ENCODE measurements at regions not wholly inside any gene's neighbourhood (a gene's known extent, or its start where the extent isn't known, plus 50 kb on each side); places are given as distances from the start of the nearest gene placed in this dataset.

DNA sequence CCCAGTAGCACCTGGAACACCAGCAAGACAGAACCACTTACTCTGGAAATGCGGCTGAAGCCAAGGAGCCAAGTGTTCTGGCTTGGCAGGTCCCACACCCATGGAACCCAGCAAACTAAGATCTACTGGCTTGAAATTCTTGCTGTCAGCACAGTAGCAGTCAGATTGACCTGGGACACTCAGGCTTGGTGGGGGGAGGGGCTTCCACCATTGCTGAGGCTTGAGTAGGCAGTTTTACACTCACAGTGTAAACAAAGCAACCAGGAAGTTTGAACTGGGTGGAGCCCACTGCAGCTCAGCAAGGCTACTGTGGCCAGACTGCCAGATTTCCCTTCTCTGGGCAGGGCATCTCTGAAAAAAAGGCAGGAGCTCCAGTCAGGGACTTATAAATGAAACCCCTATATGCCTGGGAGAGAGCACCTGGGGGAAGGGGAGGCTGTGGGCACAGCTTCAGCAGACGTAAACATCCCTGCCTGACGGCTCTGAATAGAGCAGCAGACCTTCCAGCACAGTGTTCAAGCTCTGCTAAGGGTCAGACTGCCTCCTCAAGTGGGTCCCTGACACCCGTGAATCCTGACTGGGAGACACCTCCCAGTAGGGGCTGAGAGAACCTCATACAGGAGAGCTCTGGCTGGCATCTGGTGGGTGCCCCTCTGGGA lies 121.2 kb downstream of the MTERF1 start:
- Mint-ChIP-seq H3K4me3 (no peak overlapping the region), H3K36me3 (ENCODE audit: low read depth) (no peaks in the 10 kb centered on the region), H3K27ac (no peak overlapping the region), H3K4me1 (no peaks in the 10 kb centered on the region), H3K9me3 (peaks cover 35% of the 10 kb centered on the region), H3K27me3 (peaks cover 2% of the 10 kb centered on the region)
- intact Hi-C loops (cut with micrococcal nuclease), result no loop called here
- TF ChIP-seq CTCF (IDR thresholded peaks at IDR 0.05), result no peak
- ATAC-seq (ENCODE audit: low read depth) (no peak), DNase-seq (no peak)
- CTCF ChIA-PET, result no interaction called here
- POLR2A ChIA-PET, result no interaction called here

DNA sequence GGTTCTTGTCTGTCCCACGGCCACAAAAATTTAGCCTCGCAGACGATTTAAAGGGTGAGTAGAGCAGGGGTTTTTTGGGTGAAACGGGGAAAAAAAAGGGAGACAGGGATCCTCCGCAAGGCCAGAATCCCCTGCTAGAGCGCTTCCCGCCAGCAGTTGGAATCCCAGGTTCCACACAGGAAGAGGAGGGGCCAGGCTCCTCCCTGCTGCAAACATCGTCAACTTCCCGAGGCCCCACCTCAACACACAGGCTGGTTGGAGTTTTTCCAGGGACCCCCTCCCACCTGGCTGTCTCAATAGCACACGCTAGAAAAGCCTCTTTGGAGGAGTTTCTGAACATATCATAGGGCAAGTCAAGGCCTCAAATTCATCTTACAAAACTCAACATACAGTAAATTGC lies 112.7 kb downstream of the MTERF1 start:
- no peak overlapping the region for H3K27ac Mint-ChIP-seq
- no peaks in the 10 kb centered on the region for H3K36me3 Mint-ChIP-seq (ENCODE audit: low read depth)
- H3K9me3 Mint-ChIP-seq, result peaks cover 12% of the 10 kb centered on the region
- no peak overlapping the region for H3K4me3 Mint-ChIP-seq
- no peak for TF ChIP-seq CTCF (IDR thresholded peaks at IDR 0.05)
- H3K27me3 Mint-ChIP-seq, result no peaks in the 10 kb centered on the region
- no peak for DNase-seq
- ATAC-seq (ENCODE audit: low read depth), result no peak
- intact Hi-C loops (cut with micrococcal nuclease), result no loop called here
- H3K4me1 Mint-ChIP-seq, result no peaks in the 10 kb centered on the region
- CTCF ChIA-PET, result no interaction called here
- POLR2A ChIA-PET, result no interaction called here

DNA sequence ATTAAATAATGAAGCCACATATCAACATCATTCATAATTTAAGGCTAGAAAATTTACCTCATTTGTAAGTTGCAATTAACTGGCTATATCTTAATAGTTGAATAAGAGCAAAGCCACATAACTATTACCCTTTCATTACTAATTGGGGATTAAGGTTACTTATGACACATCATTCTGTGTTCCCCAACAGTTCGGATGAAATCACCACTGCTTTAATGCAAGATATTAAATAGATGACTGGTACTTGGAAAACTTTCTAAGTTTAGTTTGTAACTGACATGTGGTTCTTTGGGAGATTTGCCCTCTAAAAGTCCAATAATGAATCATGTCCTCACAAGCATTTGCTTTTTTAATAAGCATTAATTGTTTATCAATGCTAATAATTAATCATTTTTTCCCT lies 109.1 kb downstream of the MTERF1 start:
- H3K9me3 Mint-ChIP-seq, result no peaks in the 10 kb centered on the region
- no peak overlapping the region for H3K4me3 Mint-ChIP-seq
- H3K36me3 Mint-ChIP-seq (ENCODE audit: low read depth), result no peaks in the 10 kb centered on the region

DNA sequence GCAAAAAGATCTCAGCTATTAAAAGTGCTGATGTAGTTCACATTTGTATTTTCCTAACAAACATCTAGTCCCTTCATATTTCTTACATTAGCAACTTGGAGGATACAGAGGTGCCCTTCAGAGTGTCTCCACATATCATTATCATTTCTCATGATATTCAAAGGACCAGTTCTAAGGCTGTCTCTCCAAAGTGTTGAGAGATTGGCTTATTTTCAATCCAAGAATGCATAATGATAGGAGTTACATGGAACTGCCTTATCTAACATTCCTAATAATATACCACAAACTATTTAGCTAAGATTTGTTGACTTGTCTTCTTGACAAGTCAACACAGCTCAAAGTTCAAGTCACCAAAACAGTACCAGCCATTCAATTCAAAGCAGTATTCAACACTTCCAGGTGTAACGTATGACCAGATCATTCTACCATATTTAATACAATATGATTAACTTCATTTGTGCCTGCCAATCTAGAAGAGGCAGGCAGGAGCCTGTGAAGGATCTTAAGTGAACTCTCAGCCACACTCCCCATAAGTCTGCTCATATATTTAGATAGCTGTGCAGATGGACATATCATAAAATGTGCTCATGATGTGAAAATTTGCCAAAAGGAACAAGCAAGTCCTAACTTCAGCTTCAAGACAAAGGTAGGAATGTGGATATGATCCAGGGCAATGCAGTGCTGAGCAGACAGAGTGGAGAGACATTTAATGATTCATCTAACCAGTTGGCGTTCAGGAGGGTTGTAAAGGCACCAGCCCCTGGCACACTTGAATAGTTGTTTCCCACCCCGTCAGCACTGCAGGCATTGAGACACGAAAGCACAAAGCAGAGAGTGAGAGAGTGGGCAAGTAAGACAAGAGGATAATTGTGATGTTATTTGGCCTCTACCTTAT lies 108.3 kb downstream of the MTERF1 start:
- H3K9me3 Mint-ChIP-seq, result no peaks in the 10 kb centered on the region
- no peak overlapping the region for H3K4me3 Mint-ChIP-seq
- CTCF ChIA-PET, result no interaction called here
- no peaks in the 10 kb centered on the region for H3K36me3 Mint-ChIP-seq (ENCODE audit: low read depth)
- intact Hi-C loops (cut with micrococcal nuclease), result no loop called here
- DNase-seq (no peak), ATAC-seq (ENCODE audit: low read depth) (no peak)
- POLR2A ChIA-PET, result no interaction called here
- H3K27ac Mint-ChIP-seq, result no peak overlapping the region
- no peaks in the 10 kb centered on the region for H3K4me1 Mint-ChIP-seq
- H3K27me3 Mint-ChIP-seq, result peaks cover 4% of the 10 kb centered on the region
- TF ChIP-seq CTCF (IDR thresholded peaks at IDR 0.05), result no peak

More for the DNA sequence above, 109.1 kb downstream of the MTERF1 start:
- Mint-ChIP-seq H3K27me3 (peaks cover 4% of the 10 kb centered on the region), H3K27ac (no peak overlapping the region), H3K4me1 (no peaks in the 10 kb centered on the region)
- intact Hi-C loops (cut with micrococcal nuclease), result no loop called here
- no peak for DNase-seq
- ATAC-seq (ENCODE audit: low read depth), result no peak
- CTCF ChIA-PET, result no interaction called here
- POLR2A ChIA-PET, result no interaction called here
- TF ChIP-seq CTCF (IDR thresholded peaks at IDR 0.05), result no peak

GRCh38 chr7:91776171-91776570 lies 104.3 kb downstream of the MTERF1 start:
- no peak for TF ChIP-seq CTCF (IDR thresholded peaks at IDR 0.05)
- Mint-ChIP-seq H3K27me3 (peaks cover 4% of the 10 kb centered on the region), H3K4me1 (no peaks in the 10 kb centered on the region), H3K36me3 (ENCODE audit: low read depth) (no peaks in the 10 kb centered on the region), H3K4me3 (no peak overlapping the region), H3K9me3 (no peaks in the 10 kb centered on the region), H3K27ac (no peak overlapping the region)
- CTCF ChIA-PET, result no interaction called here
- ATAC-seq (ENCODE audit: low read depth) (no peak), DNase-seq (no peak)
- POLR2A ChIA-PET, result no interaction called here
- intact Hi-C loops (cut with micrococcal nuclease), result no loop called here
